DND-41 (cell line): ENCODE measurements at regions not wholly inside any gene's neighbourhood (a gene's known extent, or its start where the extent isn't known, plus 50 kb on each side); places are given as distances from the start of the nearest gene placed in this dataset.
"Not testable (repeated sequence)": the region's sequence is repeated elsewhere in the genome, so short reads cannot be mapped to it uniquely, and the experiment has no call there.

Source experiments
- ATAC-seq: fragments of 200-7000 bp; cut with Tn5 transposase; 3 replicates; pipeline ENCODE4 v1.9.1; 2021; ENCODE audit warnings: low read depth; ENCODE audit not compliant: insufficient read depth
- DNase-seq: peaks from one replicate; pipeline ENCODE4 v3.0.0-alpha.2; 2020
- H2AFZ ChIP-seq: 2 replicates; pipeline ENCODE4 v1.6.0; 2012; ENCODE audit warnings: low read depth, low read length
- H3K27ac ChIP-seq: 2 replicates; pipeline ENCODE4 v1.5.1; 2012; ENCODE audit warnings: low read length, inconsistent platforms
- H3K27me3 ChIP-seq: fragments of 200-600 bp; sonication (generic); 2 replicates; pipeline ENCODE4 v1.6.0; 2012; ENCODE audit warnings: low read length, mild to moderate bottlenecking, inconsistent platforms; ENCODE audit not compliant: insufficient read depth, poor library complexity
- H3K36me3 ChIP-seq: 2 replicates; pipeline ENCODE4 v1.5.1; 2012; ENCODE audit warnings: low read length, inconsistent platforms; ENCODE audit not compliant: insufficient read depth
- H3K4me1 ChIP-seq: 2 replicates; pipeline ENCODE4 v1.5.1; 2012; ENCODE audit warnings: mild to moderate bottlenecking, low read length; ENCODE audit not compliant: insufficient read depth
- H3K4me2 ChIP-seq: 2 replicates; pipeline ENCODE4 v1.6.0; 2012; ENCODE audit warnings: mild to moderate bottlenecking, moderate library complexity, low read length, inconsistent platforms; ENCODE audit not compliant: insufficient read depth
- H3K4me3 ChIP-seq, 2 experiments: fragments of 200-600 bp in 1 of 2; shearing (Covaris generic) in 1 of 2; 2 replicates each; pipeline ENCODE4 v1.5.1; 2012 to 2016; ENCODE audit warnings: inconsistent platforms in 2 of 2, low read length in 2 of 2, mild to moderate bottlenecking in 2 of 2, low read depth in 1 of 2, moderate library complexity in 1 of 2
- H3K79me2 ChIP-seq: 2 replicates; pipeline ENCODE4 v1.6.0; 2012; ENCODE audit warnings: low read length, inconsistent platforms; ENCODE audit not compliant: insufficient read depth
- H3K9ac ChIP-seq: 2 replicates; pipeline ENCODE4 v1.6.0; 2012; ENCODE audit warnings: low read depth, mild to moderate bottlenecking, inconsistent platforms, low read length, moderate library complexity
- H3K9me3 ChIP-seq: 2 replicates; pipeline ENCODE4 v1.5.1; 2012; ENCODE audit warnings: low read length, moderate library complexity, mild to moderate bottlenecking, inconsistent platforms; ENCODE audit not compliant: insufficient read depth, severe bottlenecking
- H4K20me1 ChIP-seq: 2 replicates; pipeline ENCODE4 v1.6.0; 2012; ENCODE audit warnings: low read length; ENCODE audit not compliant: insufficient read depth
- CTCF ChIP-seq: IDR thresholded peaks from 2 replicates; pipeline ENCODE4 v1.5.1; 2012; ENCODE audit warnings: borderline replicate concordance, low read length, moderate library complexity, mild to moderate bottlenecking; ENCODE audit not compliant: poor library complexity, severe bottlenecking; ENCODE audit errors: extremely low read depth
- EZH2 ChIP-seq: IDR thresholded peaks from 3 replicates; pipeline ENCODE4 v1.6.1; 2012; ENCODE audit warnings: borderline replicate concordance, low read depth, mild to moderate bottlenecking, moderate library complexity, low read length, inconsistent platforms; ENCODE audit not compliant: severe bottlenecking

- H2AFZ ChIP-seq, result no peak overlapping the region
- no peaks in the 10 kb centered on the region for H3K9me3 ChIP-seq
- no peak overlapping the region for H3K27ac ChIP-seq
- H4K20me1 ChIP-seq, result no peaks in the 10 kb centered on the region
- TF ChIP-seq CTCF (no peak), EZH2 (no peak)
- ATAC-seq (no peak), DNase-seq (no peak)
- H3K4me3 ChIP-seq, result no peak overlapping the region
- no peak overlapping the region for H3K4me2 ChIP-seq
- H3K36me3 ChIP-seq, result no peaks in the 10 kb centered on the region
- H3K27me3 ChIP-seq, result no peaks in the 10 kb centered on the region
- H3K79me2 ChIP-seq, result no peaks in the 10 kb centered on the region
- no peak overlapping the region for H3K9ac ChIP-seq
- H3K4me1 ChIP-seq, result no peaks in the 10 kb centered on the region
Measured at GRCh38 chr6:132025468-132025867, 74.3 kb upstream of the CCN2 start.

- Histone ChIP-seq H3K36me3 (no peaks in the 10 kb centered on the region), H3K9me3 (no peaks in the 10 kb centered on the region), H4K20me1 (no peaks in the 10 kb centered on the region), H2AFZ (no peak overlapping the region), H3K9ac (no peak overlapping the region), H3K4me3 (no peak overlapping the region), H3K27ac (no peak overlapping the region), H3K4me1 (no peaks in the 10 kb centered on the region), H3K4me2 (no peak overlapping the region), H3K79me2 (no peaks in the 10 kb centered on the region), H3K27me3 (no peaks in the 10 kb centered on the region)
- ATAC-seq (no peak), DNase-seq (no peak)
- TF ChIP-seq CTCF, result no peak
- no peak for TF ChIP-seq EZH2
Measured at GRCh38 chr6:132023490-132023889, 72.3 kb upstream of the CCN2 start.

GRCh38 chr6:132021552-132022375, 70.6 kb upstream of the CCN2 start:
- H2AFZ ChIP-seq, result no peak overlapping the region
- no peak overlapping the region for H3K9ac ChIP-seq
- no peak for ATAC-seq
- no peaks in the 10 kb centered on the region for H3K36me3 ChIP-seq
- TF ChIP-seq EZH2 (no peak), CTCF (no peak)
- DNase-seq, result no peak
- H3K4me2 ChIP-seq, result no peak overlapping the region
- no peak overlapping the region for H3K4me3 ChIP-seq
- H3K27ac ChIP-seq, result no peak overlapping the region
- H4K20me1 ChIP-seq, result no peaks in the 10 kb centered on the region
- no peaks in the 10 kb centered on the region for H3K27me3 ChIP-seq
- no peaks in the 10 kb centered on the region for H3K4me1 ChIP-seq
- no peaks in the 10 kb centered on the region for H3K79me2 ChIP-seq
- no peaks in the 10 kb centered on the region for H3K9me3 ChIP-seq

GRCh38 chr6:132020918-132021317, 69.7 kb upstream of the CCN2 start:
- H3K27me3 ChIP-seq, H3K4me2 ChIP-seq: not testable (repeated sequence)

More at GRCh38 chr6:132020918-132021317, 69.7 kb upstream of the CCN2 start:
- H3K9ac ChIP-seq, H3K4me3 ChIP-seq, H2AFZ ChIP-seq, H3K36me3 ChIP-seq, H3K27ac ChIP-seq, H3K4me1 ChIP-seq, DNase-seq, H3K79me2 ChIP-seq, H3K9me3 ChIP-seq, H4K20me1 ChIP-seq, ATAC-seq: not testable (repeated sequence)
